Esophagus squamous epithelium (tissue), 5 donors: ENCODE measurements at regions not wholly inside any gene's neighbourhood (a gene's known extent, or its start where the extent isn't known, plus 50 kb on each side); places are given as distances from the start of the nearest gene placed in this dataset.

Source experiments
- DNase-seq: peaks from one replicate; lab custom pipeline; 2025; lab: John Stamatoyannopoulos, UW
- H3K27ac ChIP-seq, 4 donors: fragments of 200-600 bp; sonication (generic); one replicate each; pipeline ENCODE4 v1.5.1; 2016 to 2019; ENCODE audit warnings: mild to moderate bottlenecking in 1 of 4
- H3K27me3 ChIP-seq, 4 donors: fragments of 200-600 bp; sonication (generic); 1 replicate in 3 of 4; 2 replicates in 1 of 4; pipeline versions ENCODE4 v1.5.1 to v1.6.0; 2017 to 2021; ENCODE audit warnings: antibody characterized with exemption in 1 of 4
- H3K36me3 ChIP-seq, 3 donors: fragments of 200-600 bp; sonication (generic); one replicate each; pipeline ENCODE4 v1.5.1; 2016 to 2019
- H3K4me1 ChIP-seq, 3 donors: fragments of 200-600 bp; sonication (generic); one replicate each; pipeline ENCODE4 v1.5.1; 2017 to 2019
- H3K4me3 ChIP-seq, 4 donors: fragments of 200-600 bp; sonication (generic); 1 replicate in 3 of 4; 2 replicates in 1 of 4; pipeline ENCODE4 v1.5.1; 2016 to 2019; ENCODE audit warnings: mild to moderate bottlenecking in 2 of 4, moderate library complexity in 1 of 4
- H3K9me3 ChIP-seq, 3 donors: fragments of 200-600 bp; sonication (generic); one replicate each; pipeline ENCODE4 v1.5.1; 2016 to 2019
- POLR2A ChIP-seq, 4 donors: fragments of 450-650 bp; IDR thresholded peaks; one replicate each; pipeline ENCODE4 v1.6.1; 2017; ENCODE audit warnings: antibody characterized with exemption in 4 of 4, mild to moderate bottlenecking in 4 of 4, moderate library complexity in 3 of 4
- WGBS, 2 donors: methylation state at CpG; one replicate each; pipeline ENCODE4 v1.1.5; 2018; 5-methylcytosine and 5-hydroxymethylcytosine counted together
- intact Hi-C: fragments of 100-400 bp; cut with DNase I; formaldehyde crosslinking; loops from one replicate; pipeline ENCODE4 v1.15.0; 2022
- TF ChIP-seq, protein P1 (sequence below), 6 experiments: fragments of 450-650 bp in 4 of 6; fragments of 200-600 bp in 2 of 6; sonication (generic) in 2 of 6; IDR thresholded peaks; one replicate each; pipeline ENCODE4 v1.5.1; 2016 to 2019; ENCODE audit warnings: antibody characterized with exemption in 6 of 6, mild to moderate bottlenecking in 4 of 6, moderate library complexity in 4 of 6
- donor health status: DM: yes; HTN: yes; CAD: no.

DNA sequence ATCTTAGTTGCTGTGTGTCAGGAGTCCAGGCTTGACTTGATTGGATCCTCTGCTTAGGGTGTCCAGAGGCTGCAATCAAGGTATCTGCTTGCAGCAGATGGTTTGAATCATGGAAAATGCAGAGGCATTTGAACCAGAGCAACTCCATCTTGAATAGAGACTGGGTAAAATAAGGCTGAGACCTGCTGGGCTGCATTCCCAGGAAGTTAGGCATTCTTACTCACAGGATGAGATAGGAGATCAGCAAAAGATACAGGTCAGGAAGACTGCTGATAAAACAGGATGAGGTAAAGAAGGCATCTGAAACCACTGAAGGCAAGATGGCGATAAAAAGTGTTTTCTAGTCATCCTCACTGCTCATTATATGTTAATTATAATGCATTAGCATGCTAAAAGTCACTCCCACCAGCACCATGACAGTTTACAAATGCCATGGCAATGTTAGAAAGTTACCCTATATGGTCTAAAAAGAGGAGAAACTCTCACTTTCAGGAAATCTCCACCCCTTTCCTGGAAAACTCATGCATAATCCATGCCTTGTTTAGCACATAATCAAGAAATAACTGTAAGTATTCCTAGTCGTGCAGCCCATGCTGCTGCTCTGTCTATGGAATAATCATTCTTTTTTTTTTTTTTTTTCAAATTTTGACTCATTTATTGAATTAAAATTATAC is 218.3 kb upstream of the CPNE8 start:
- Histone ChIP-seq H3K4me3 (no peak overlapping the region), H3K36me3 (no peaks in the 10 kb centered on the region), H3K27me3 (no peaks in the 10 kb centered on the region), H3K27ac (no peak overlapping the region), H3K9me3 (no peaks in the 10 kb centered on the region), H3K4me1 (no peaks in the 10 kb centered on the region)
- TF ChIP-seq POLR2A (IDR thresholded peaks at IDR 0.05), result no peak
- TF ChIP-seq, protein P1, sequence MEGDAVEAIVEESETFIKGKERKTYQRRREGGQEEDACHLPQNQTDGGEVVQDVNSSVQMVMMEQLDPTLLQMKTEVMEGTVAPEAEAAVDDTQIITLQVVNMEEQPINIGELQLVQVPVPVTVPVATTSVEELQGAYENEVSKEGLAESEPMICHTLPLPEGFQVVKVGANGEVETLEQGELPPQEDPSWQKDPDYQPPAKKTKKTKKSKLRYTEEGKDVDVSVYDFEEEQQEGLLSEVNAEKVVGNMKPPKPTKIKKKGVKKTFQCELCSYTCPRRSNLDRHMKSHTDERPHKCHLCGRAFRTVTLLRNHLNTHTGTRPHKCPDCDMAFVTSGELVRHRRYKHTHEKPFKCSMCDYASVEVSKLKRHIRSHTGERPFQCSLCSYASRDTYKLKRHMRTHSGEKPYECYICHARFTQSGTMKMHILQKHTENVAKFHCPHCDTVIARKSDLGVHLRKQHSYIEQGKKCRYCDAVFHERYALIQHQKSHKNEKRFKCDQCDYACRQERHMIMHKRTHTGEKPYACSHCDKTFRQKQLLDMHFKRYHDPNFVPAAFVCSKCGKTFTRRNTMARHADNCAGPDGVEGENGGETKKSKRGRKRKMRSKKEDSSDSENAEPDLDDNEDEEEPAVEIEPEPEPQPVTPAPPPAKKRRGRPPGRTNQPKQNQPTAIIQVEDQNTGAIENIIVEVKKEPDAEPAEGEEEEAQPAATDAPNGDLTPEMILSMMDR (IDR thresholded peaks at IDR 0.05), result no peak
- no peak for DNase-seq
- intact Hi-C loops, result no loop called here
- WGBS, 2 donors, result 39 to 64% methylated on average over 2 of the region's 2 CpGs

GRCh38 chr12:39122562-39123204 is 217.3 kb upstream of the CPNE8 start:
- no peak overlapping the region for H3K27ac ChIP-seq
- no peak for TF ChIP-seq POLR2A (IDR thresholded peaks at IDR 0.05)
- TF ChIP-seq, protein P1 (IDR thresholded peaks at IDR 0.05), result no peak
- no peaks in the 10 kb centered on the region for H3K27me3 ChIP-seq
- H3K36me3 ChIP-seq, result no peaks in the 10 kb centered on the region
- no peak for DNase-seq
- intact Hi-C loops, result no loop called here
- no peaks in the 10 kb centered on the region for H3K9me3 ChIP-seq
- no peaks in the 10 kb centered on the region for H3K4me1 ChIP-seq
- no peak overlapping the region for H3K4me3 ChIP-seq
- WGBS, 2 donors, result 81 to 87% methylated on average over 4 to 5 of the region's 6 CpGs

GRCh38 chr12:39116861-39117260 is 211.5 kb upstream of the CPNE8 start:
- no peaks in the 10 kb centered on the region for H3K9me3 ChIP-seq
- no peaks in the 10 kb centered on the region for H3K4me1 ChIP-seq
- intact Hi-C loops, result no loop called here
- H3K4me3 ChIP-seq, result no peak overlapping the region
- H3K36me3 ChIP-seq, result no peaks in the 10 kb centered on the region
- DNase-seq, result no peak
- 96 to 100% methylated on average over 2 of the region's 2 CpGs for WGBS, 2 donors
- no peaks in the 10 kb centered on the region for H3K27me3 ChIP-seq
- no peak for TF ChIP-seq POLR2A (IDR thresholded peaks at IDR 0.05)
- TF ChIP-seq, protein P1 (IDR thresholded peaks at IDR 0.05), result no peak
- no peak overlapping the region for H3K27ac ChIP-seq

DNA sequence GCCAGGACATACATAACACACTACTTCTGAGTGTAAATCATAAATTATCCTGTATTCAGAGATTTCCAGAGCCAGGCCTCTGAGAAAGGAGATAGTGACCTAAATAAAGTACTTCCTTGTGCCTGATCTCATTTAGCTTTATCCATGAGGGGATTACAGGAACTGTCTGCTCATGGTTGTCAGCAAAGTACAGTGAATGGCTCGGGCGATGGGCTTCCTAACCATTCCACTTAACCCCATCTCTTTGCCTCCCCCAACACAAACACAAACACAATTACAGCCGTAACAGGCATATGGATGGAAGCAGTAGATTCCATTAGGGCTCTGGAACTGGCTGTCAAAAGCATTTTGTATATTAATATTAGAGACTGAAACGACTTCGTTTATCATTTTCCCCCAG is 206.7 kb upstream of the CPNE8 start:
- Histone ChIP-seq H3K9me3 (no peaks in the 10 kb centered on the region), H3K4me1 (no peaks in the 10 kb centered on the region), H3K36me3 (no peaks in the 10 kb centered on the region), H3K27ac (no peak overlapping the region), H3K4me3 (no peak overlapping the region), H3K27me3 (no peaks in the 10 kb centered on the region)
- WGBS, 2 donors, result 89 to 92% methylated on average over 4 to 5 of the region's 5 CpGs
- TF ChIP-seq, protein P1 (IDR thresholded peaks at IDR 0.05), result no peak
- no peak for TF ChIP-seq POLR2A (IDR thresholded peaks at IDR 0.05)
- intact Hi-C loops, result no loop called here
- DNase-seq, result no peak

- no peaks in the 10 kb centered on the region for H3K36me3 ChIP-seq
- no peaks in the 10 kb centered on the region for H3K27me3 ChIP-seq
- DNase-seq, result no peak
- intact Hi-C loops, result loop anchor here (10.0 kb wide), 1 partner anchor 200 kb away; the partner anchor contains the start of gene CPNE8
- H3K27ac ChIP-seq, result no peak overlapping the region
- TF ChIP-seq, protein P1 (IDR thresholded peaks at IDR 0.05), result no peak
- TF ChIP-seq POLR2A (IDR thresholded peaks at IDR 0.05), result no peak
- H3K9me3 ChIP-seq, result no peaks in the 10 kb centered on the region
- peaks cover 0 to 5% (median 0%) of the 10 kb centered on the region in 3 donors for H3K4me1 ChIP-seq
- no peak overlapping the region for H3K4me3 ChIP-seq
Observed at GRCh38 chr12:39105111-39105510, 199.7 kb upstream of the CPNE8 start.
